ENCODE measurements at regions not wholly inside any gene's neighbourhood (a gene's known extent, or its start where the extent isn't known, plus 50 kb on each side); places are given as distances from the start of the nearest gene placed in this dataset.

DNA sequence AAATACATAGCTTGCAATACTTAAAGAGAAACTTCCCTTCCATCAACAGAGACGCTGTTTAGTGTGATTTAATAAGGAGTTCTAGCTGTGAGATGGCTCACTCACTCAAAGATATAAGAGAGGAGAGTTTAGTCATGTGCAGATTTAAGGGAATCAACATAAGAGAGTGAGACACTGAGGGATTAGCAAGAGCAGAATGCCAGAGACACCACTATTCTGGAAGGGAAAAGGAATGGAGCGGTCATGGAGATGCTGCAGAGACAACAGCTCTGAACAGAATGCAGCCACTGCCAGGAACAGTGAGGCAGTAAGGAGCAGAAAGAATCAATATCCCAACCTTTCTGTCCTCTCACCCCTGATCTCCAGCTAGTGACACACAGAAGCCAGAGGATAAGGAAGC lies 248.8 kb downstream of the MBNL1 start:
- TF ChIP-seq CREB1 (CRISPR knock-in tag; IDR thresholded peaks at IDR 0.05; ENCODE audit: low read depth) (no peak), CTCF (conservative IDR thresholded peaks at IDR 0.05; ENCODE audit: low read depth in 2 of 2) (no peak), POLR2AphosphoS5 (IDR thresholded peaks at IDR 0.05; ENCODE audit: low read depth) (no peak)
- TF ChIP-seq, protein P1, sequence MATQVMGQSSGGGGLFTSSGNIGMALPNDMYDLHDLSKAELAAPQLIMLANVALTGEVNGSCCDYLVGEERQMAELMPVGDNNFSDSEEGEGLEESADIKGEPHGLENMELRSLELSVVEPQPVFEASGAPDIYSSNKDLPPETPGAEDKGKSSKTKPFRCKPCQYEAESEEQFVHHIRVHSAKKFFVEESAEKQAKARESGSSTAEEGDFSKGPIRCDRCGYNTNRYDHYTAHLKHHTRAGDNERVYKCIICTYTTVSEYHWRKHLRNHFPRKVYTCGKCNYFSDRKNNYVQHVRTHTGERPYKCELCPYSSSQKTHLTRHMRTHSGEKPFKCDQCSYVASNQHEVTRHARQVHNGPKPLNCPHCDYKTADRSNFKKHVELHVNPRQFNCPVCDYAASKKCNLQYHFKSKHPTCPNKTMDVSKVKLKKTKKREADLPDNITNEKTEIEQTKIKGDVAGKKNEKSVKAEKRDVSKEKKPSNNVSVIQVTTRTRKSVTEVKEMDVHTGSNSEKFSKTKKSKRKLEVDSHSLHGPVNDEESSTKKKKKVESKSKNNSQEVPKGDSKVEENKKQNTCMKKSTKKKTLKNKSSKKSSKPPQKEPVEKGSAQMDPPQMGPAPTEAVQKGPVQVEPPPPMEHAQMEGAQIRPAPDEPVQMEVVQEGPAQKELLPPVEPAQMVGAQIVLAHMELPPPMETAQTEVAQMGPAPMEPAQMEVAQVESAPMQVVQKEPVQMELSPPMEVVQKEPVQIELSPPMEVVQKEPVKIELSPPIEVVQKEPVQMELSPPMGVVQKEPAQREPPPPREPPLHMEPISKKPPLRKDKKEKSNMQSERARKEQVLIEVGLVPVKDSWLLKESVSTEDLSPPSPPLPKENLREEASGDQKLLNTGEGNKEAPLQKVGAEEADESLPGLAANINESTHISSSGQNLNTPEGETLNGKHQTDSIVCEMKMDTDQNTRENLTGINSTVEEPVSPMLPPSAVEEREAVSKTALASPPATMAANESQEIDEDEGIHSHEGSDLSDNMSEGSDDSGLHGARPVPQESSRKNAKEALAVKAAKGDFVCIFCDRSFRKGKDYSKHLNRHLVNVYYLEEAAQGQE (IDR thresholded peaks at IDR 0.05; ENCODE audit: unreplicated experiment), result no peak
